ENCODE measurements at regions not wholly inside any gene's neighbourhood (a gene's known extent, or its start where the extent isn't known, plus 50 kb on each side); places are given as distances from the start of the nearest gene placed in this dataset.

GRCh38 chr11:25758145-25758661, 573.7 kb upstream of the ANO3 start:
- TF ChIP-seq CTCF (IDR thresholded peaks at IDR 0.05): no peak
- TF ChIP-seq NR1H2 (CRISPR knock-in tag; IDR thresholded peaks at IDR 0.05): no peak
- TF ChIP-seq USF1 (CRISPR knock-in tag; IDR thresholded peaks at IDR 0.05): no peak
- TF ChIP-seq STAT6 (CRISPR knock-in tag; conservative IDR thresholded peaks at IDR 0.05; ENCODE audit: low read depth): no peak
- TF ChIP-seq CREB1 (CRISPR knock-in tag; IDR thresholded peaks at IDR 0.05): no peak
- no peak for TF ChIP-seq NFYB (CRISPR knock-in tag; conservative IDR thresholded peaks at IDR 0.05; ENCODE audit: low read depth)
- TF ChIP-seq ERG (CRISPR knock-in tag; IDR thresholded peaks at IDR 0.05): no peak
- no peak for TF ChIP-seq SP1 (CRISPR knock-in tag; conservative IDR thresholded peaks at IDR 0.05)
- TF ChIP-seq HMGXB4 (CRISPR knock-in tag; IDR thresholded peaks at IDR 0.05): no peak
- no peak for TF ChIP-seq ARID4B (CRISPR knock-in tag; IDR thresholded peaks at IDR 0.05; ENCODE audit: borderline replicate concordance)
- TF ChIP-seq IRF2 (CRISPR knock-in tag; IDR thresholded peaks at IDR 0.05; ENCODE audit: borderline replicate concordance, low read depth): no peak
- TF ChIP-seq NR2C2 (CRISPR knock-in tag; IDR thresholded peaks at IDR 0.05): no peak
- TF ChIP-seq ATF3 (CRISPR knock-in tag; conservative IDR thresholded peaks at IDR 0.05): no peak
- TF ChIP-seq MAX (CRISPR knock-in tag; IDR thresholded peaks at IDR 0.05): no peak
